ENCODE measurements at regions not wholly inside any gene's neighbourhood (a gene's known extent, or its start where the extent isn't known, plus 50 kb on each side); places are given as distances from the start of the nearest gene placed in this dataset.

DNA sequence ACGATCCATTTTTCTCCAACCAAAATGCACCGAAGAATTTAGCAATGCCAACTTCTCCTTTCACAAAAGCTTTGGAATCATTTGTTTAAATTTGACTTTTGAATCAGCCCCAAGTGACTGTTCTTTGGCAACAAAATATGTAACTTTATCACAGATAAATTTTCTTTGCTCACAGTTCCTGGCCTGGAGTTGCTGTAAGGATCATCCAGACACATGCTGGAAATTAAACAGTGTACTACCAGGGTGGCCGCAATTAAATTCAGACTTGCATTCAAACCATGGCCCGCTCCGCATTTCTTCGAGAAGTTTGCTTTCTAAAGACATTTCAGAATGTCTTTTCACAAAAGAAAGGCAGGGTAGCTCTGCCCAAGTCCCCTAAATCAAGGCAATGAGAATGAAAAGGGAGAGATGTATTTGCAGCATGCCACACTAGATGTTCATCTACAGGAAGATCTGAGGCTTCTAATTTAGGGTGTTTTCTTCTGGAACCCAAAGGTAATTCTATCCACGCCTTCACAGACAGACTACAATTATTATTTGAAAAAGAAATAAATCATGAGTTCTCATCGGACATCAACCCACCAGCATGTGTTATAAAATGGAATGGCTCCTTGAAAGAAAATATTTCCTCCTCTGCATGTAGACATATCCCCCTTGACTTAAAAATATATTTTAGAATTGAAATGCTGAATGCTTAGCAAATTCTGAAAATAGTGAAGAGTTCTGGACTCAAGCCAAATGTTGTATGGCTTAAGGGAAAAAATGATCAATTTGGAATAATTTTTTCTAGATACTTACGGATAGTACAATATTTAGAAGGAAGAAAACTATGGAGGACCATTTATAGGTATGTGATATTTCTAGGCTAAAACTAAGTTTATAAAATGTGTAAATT lies 189.7 kb upstream of the BLID start:
- Histone ChIP-seq H3K36me3 (no peaks in the 10 kb centered on the region), H3K9me3 (no peaks in the 10 kb centered on the region), H3K27ac (no peak overlapping the region), H3K4me3 (no peak overlapping the region), H3K4me1 (ENCODE audit: insufficient read depth) (no peaks in the 10 kb centered on the region), H3K27me3 (no peaks in the 10 kb centered on the region)
- no peak for DNase-seq
- TF ChIP-seq, protein P1, sequence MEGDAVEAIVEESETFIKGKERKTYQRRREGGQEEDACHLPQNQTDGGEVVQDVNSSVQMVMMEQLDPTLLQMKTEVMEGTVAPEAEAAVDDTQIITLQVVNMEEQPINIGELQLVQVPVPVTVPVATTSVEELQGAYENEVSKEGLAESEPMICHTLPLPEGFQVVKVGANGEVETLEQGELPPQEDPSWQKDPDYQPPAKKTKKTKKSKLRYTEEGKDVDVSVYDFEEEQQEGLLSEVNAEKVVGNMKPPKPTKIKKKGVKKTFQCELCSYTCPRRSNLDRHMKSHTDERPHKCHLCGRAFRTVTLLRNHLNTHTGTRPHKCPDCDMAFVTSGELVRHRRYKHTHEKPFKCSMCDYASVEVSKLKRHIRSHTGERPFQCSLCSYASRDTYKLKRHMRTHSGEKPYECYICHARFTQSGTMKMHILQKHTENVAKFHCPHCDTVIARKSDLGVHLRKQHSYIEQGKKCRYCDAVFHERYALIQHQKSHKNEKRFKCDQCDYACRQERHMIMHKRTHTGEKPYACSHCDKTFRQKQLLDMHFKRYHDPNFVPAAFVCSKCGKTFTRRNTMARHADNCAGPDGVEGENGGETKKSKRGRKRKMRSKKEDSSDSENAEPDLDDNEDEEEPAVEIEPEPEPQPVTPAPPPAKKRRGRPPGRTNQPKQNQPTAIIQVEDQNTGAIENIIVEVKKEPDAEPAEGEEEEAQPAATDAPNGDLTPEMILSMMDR (IDR thresholded peaks at IDR 0.05), result no peak
- TF ChIP-seq EP300 (IDR thresholded peaks at IDR 0.05) (no peak), POLR2A (IDR thresholded peaks at IDR 0.05) (no peak)
- intact Hi-C loops (cut with DNase I), result no loop called here
- 66 to 88% (median 82%) methylated on average over 9 of the region's 9 CpGs for WGBS, 3 donors

DNA sequence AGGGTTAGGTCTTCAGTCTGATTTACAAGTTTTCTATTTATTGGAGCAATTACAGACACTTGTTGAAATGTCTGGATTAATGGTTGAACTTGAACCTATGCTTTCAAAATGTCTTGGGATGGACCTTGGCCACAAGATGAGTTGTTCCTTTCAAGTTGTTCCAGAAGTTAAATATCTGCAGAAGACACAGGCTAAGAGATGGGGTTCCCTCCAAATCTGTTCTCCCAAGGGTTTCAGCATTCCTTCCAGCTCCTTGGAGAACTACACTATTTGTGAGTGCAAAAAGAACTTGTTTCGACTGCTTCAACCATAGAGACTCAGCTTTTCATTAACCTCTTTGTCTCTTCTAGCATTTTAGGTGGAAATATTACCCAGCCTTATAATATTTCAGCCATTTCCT lies 189.0 kb upstream of the BLID start:
- intact Hi-C loops (cut with DNase I), result no loop called here
- WGBS, 3 donors, result 38 to 53% (median 44%) methylated on average over 1 of the region's 1 CpG
- H3K4me3 ChIP-seq, result no peak overlapping the region
- no peaks in the 10 kb centered on the region for H3K36me3 ChIP-seq
- no peak for DNase-seq
- H3K4me1 ChIP-seq (ENCODE audit: insufficient read depth), result no peaks in the 10 kb centered on the region
- no peaks in the 10 kb centered on the region for H3K9me3 ChIP-seq
- TF ChIP-seq, protein P1 (IDR thresholded peaks at IDR 0.05), result no peak
- TF ChIP-seq POLR2A (IDR thresholded peaks at IDR 0.05), result no peak
- TF ChIP-seq EP300 (IDR thresholded peaks at IDR 0.05), result no peak
- no peaks in the 10 kb centered on the region for H3K27me3 ChIP-seq
- H3K27ac ChIP-seq, result no peak overlapping the region

DNA sequence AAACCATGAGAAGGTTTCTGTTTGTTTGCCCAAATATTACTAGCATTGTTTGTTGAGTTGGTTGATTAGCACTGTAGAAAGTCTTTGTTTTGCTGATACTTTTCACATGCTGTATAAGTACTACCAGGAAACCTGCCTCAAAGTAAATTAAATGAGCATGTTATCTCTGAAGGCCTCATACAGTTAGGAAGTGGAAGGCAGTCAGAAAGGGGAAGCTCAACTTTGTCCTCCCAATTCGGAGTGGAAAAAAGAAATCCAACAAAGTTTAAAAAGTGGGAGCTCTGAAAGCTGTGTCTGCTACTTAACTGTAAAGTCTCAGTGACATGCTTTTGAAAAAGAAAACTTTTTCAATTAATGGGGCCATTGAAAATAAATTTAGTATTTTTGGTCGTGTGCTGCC lies 188.3 kb upstream of the BLID start:
- Histone ChIP-seq H3K36me3 (no peaks in the 10 kb centered on the region), H3K9me3 (no peaks in the 10 kb centered on the region), H3K4me3 (no peak overlapping the region), H3K27ac (no peak overlapping the region), H3K4me1 (ENCODE audit: insufficient read depth) (no peaks in the 10 kb centered on the region), H3K27me3 (no peaks in the 10 kb centered on the region)
- no peak for DNase-seq
- TF ChIP-seq, protein P1 (IDR thresholded peaks at IDR 0.05), result no peak
- TF ChIP-seq EP300 (IDR thresholded peaks at IDR 0.05) (no peak), POLR2A (IDR thresholded peaks at IDR 0.05) (no peak)
- intact Hi-C loops (cut with DNase I), result no loop called here
- WGBS, 3 donors, result 57 to 68% (median 68%) methylated on average over 2 of the region's 2 CpGs

DNA sequence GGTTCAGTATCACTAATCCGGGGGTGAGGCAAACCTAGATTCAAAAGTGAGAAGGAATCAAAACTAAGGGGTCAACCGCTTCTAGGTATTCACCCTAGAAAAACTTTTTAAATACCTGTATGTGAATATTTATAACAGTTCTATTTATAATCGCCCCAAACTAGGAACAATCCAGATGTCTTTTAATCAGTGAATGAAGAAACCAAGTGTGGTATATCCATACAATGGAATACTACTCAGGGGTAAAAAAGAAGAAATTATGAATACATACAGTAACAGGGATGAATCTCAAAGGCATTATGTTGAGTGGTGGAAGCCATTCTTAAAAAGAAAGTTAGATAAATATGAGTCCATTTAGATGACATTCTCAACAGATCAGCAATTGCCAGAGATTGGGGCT lies 178.0 kb upstream of the BLID start:
- Histone ChIP-seq H3K4me1 (ENCODE audit: insufficient read depth) (no peaks in the 10 kb centered on the region), H3K36me3 (no peaks in the 10 kb centered on the region), H3K9me3 (no peaks in the 10 kb centered on the region), H3K4me3 (no peak overlapping the region), H3K27ac (no peak overlapping the region), H3K27me3 (no peaks in the 10 kb centered on the region)
- intact Hi-C loops (cut with DNase I), result no loop called here
- no peak for DNase-seq
- 66 to 67% (median 67%) methylated on average over 3 of the region's 3 CpGs for WGBS, 3 donors
- TF ChIP-seq POLR2A (IDR thresholded peaks at IDR 0.05), result no peak

DNA sequence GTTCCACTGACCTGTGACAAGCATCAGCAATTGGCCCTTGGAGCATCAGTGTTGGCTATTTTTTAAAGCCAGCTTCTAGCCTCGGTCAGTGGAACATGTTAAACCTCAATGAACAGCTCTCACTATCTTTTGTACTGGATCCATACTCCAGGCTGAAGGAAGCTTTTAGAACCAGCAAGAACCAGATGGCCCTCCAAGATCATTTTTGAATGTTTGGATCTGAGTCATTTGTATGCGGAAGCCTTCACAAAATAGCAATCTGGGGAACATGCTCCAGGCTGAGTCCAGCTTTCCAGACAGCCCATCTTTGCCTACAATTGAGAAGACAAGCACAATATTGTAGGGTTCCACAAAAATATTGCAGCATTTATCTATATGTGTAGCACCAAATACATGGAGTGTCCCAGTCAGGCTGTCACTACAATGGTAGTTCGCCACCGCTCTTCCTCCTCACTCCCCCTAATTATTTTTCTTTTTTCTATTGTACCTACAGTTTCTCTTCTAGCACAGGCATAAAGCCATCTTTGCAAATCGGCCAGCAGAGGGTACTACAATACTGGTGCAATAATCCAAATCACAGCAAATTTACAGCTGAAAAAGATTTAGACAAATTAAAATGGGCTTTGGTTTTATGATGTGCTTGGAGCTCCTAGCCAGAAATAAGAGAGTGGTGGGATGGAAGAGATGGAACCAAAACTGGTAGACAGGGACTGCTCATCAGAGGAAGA lies 177.4 kb upstream of the BLID start:
- Histone ChIP-seq H3K36me3 (no peaks in the 10 kb centered on the region), H3K27me3 (no peaks in the 10 kb centered on the region), H3K9me3 (no peaks in the 10 kb centered on the region), H3K27ac (no peak overlapping the region), H3K4me3 (no peak overlapping the region), H3K4me1 (ENCODE audit: insufficient read depth) (no peaks in the 10 kb centered on the region)
- TF ChIP-seq EP300 (IDR thresholded peaks at IDR 0.05) (no peak), POLR2A (IDR thresholded peaks at IDR 0.05) (no peak)
- TF ChIP-seq, protein P1 (IDR thresholded peaks at IDR 0.05), result no peak
- DNase-seq, result no peak
- WGBS, 3 donors, result 78 to 82% (median 80%) methylated on average over 5 of the region's 5 CpGs
- intact Hi-C loops (cut with DNase I), result no loop called here

Measured in ovary (tissue), 7 donors.